Fibroblast of lung (primary cell): ENCODE measurements at regions not wholly inside any gene's neighbourhood (a gene's known extent, or its start where the extent isn't known, plus 50 kb on each side); places are given as distances from the start of the nearest gene placed in this dataset.

Source experiments
- DNase-seq, 2 donors: peaks; one replicate each; pipeline versions ENCODE4 v3.0.0 to v3.0.0-alpha.2; 2010; ENCODE audit warnings: low read depth in 2 of 2
- H2AFZ ChIP-seq: 2 replicates; pipeline ENCODE4 v1.5.1; 2012; ENCODE audit warnings: low read length, control low read depth, inconsistent platforms
- H3K27ac ChIP-seq: 2 replicates; pipeline ENCODE4 v1.5.1; 2011; ENCODE audit warnings: low read length, control low read depth; ENCODE audit not compliant: insufficient read depth
- H3K27me3 ChIP-seq: 2 replicates; pipeline ENCODE4 v1.5.1; 2011; ENCODE audit warnings: mild to moderate bottlenecking, low read length; ENCODE audit not compliant: control insufficient read depth, insufficient read depth
- H3K36me3 ChIP-seq: 2 replicates; pipeline ENCODE4 v1.5.1; 2011; ENCODE audit warnings: low read length; ENCODE audit not compliant: control insufficient read depth, insufficient read depth
- H3K4me1 ChIP-seq: 2 replicates; pipeline ENCODE4 v1.5.1; 2011; ENCODE audit warnings: low read length; ENCODE audit not compliant: control insufficient read depth, insufficient read depth; ENCODE audit errors: extremely low read depth
- H3K4me2 ChIP-seq: 2 replicates; pipeline ENCODE4 v1.5.1; 2011; ENCODE audit warnings: low read length, control low read depth; ENCODE audit not compliant: insufficient read depth; ENCODE audit errors: extremely low read depth
- H3K4me3 ChIP-seq, 4 experiments: fragments of 200-600 bp in 1 of 4; sonication (generic) in 1 of 4; replicated peaks in 1 of 4; 2 replicates each; pipeline ENCODE4 v1.5.1; 2011 to 2016; ENCODE audit warnings: low read length in 4 of 4, low read depth in 3 of 4, mild to moderate bottlenecking in 3 of 4, control low read depth in 2 of 4, inconsistent platforms in 1 of 4, mixed read lengths in 1 of 4; ENCODE audit not compliant: insufficient read depth in 1 of 4; ENCODE audit errors: control extremely low read depth in 1 of 4
- H3K79me2 ChIP-seq: 2 replicates; pipeline ENCODE4 v1.5.1; 2012; ENCODE audit warnings: mild to moderate bottlenecking, low read length, inconsistent platforms; ENCODE audit not compliant: control insufficient read depth, insufficient read depth
- H3K9ac ChIP-seq: 2 replicates; pipeline ENCODE4 v1.5.1; 2011; ENCODE audit warnings: mild to moderate bottlenecking, low read length, control low read depth; ENCODE audit not compliant: insufficient read depth
- H3K9me3 ChIP-seq: 2 replicates; pipeline ENCODE4 v1.5.1; 2012; ENCODE audit warnings: low read depth, low read length; ENCODE audit not compliant: control insufficient read depth, insufficient read depth
- H4K20me1 ChIP-seq: 2 replicates; pipeline ENCODE4 v1.5.1; 2011; ENCODE audit warnings: low read length; ENCODE audit not compliant: control insufficient read depth, insufficient read depth; ENCODE audit errors: extremely low read depth
- EZH2 ChIP-seq: IDR thresholded peaks from 2 replicates; pipeline ENCODE4 v1.5.1; 2012; ENCODE audit warnings: low read length, control low read depth, mild to moderate bottlenecking; ENCODE audit errors: missing control alignments
- TF ChIP-seq, protein P1 (sequence below), 2 donors: IDR thresholded peaks in 1 of 2; conservative IDR thresholded peaks in 1 of 2; 1 replicate in 1 of 2; 2 replicates in 1 of 2; pipeline ENCODE4 v1.5.1; 2011 to 2012; ENCODE audit warnings: low read length in 2 of 2, control low read depth in 1 of 2, inconsistent platforms in 1 of 2, low read depth in 1 of 2, mild to moderate bottlenecking in 1 of 2

DNA sequence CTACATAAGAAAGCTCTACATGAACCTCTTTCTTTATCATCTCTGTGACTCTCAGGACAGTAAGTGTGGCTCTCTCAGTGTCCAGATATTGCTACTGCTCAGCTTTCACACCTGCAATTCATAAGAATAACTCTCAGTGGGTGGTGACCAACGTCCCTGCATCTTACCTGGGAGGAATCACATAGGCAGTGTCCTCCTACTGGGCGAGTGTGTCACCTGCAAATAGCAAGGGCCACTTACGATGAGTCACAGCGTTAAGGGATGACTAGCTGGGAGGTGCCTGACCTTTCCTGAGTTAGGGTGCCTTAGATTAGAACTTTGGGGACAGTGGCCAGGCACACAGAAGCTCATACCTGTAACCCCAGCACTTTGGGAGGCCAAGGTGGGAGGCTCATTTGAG lies 90.8 kb upstream of the C3orf80 start:
- Histone ChIP-seq H3K36me3 (no peaks in the 10 kb centered on the region), H3K27me3 (no peaks in the 10 kb centered on the region), H4K20me1 (no peaks in the 10 kb centered on the region), H3K27ac (no peak overlapping the region), H3K9ac (no peak overlapping the region), H2AFZ (no peak overlapping the region), H3K4me1 (peaks cover 4% of the 10 kb centered on the region), H3K4me3 (no peak overlapping the region), H3K9me3 (no peaks in the 10 kb centered on the region), H3K79me2 (no peaks in the 10 kb centered on the region), H3K4me2 (no peak overlapping the region)
- DNase-seq: no peak
- TF ChIP-seq EZH2: no peak
- TF ChIP-seq, protein P1, sequence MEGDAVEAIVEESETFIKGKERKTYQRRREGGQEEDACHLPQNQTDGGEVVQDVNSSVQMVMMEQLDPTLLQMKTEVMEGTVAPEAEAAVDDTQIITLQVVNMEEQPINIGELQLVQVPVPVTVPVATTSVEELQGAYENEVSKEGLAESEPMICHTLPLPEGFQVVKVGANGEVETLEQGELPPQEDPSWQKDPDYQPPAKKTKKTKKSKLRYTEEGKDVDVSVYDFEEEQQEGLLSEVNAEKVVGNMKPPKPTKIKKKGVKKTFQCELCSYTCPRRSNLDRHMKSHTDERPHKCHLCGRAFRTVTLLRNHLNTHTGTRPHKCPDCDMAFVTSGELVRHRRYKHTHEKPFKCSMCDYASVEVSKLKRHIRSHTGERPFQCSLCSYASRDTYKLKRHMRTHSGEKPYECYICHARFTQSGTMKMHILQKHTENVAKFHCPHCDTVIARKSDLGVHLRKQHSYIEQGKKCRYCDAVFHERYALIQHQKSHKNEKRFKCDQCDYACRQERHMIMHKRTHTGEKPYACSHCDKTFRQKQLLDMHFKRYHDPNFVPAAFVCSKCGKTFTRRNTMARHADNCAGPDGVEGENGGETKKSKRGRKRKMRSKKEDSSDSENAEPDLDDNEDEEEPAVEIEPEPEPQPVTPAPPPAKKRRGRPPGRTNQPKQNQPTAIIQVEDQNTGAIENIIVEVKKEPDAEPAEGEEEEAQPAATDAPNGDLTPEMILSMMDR (conservative IDR thresholded peaks at IDR 0.05 in 1 of 2, IDR thresholded peaks at IDR 0.05 in 1 of 2; ENCODE audit: low read depth in 1 of 2, low read length in 2 of 2): no peak

DNA sequence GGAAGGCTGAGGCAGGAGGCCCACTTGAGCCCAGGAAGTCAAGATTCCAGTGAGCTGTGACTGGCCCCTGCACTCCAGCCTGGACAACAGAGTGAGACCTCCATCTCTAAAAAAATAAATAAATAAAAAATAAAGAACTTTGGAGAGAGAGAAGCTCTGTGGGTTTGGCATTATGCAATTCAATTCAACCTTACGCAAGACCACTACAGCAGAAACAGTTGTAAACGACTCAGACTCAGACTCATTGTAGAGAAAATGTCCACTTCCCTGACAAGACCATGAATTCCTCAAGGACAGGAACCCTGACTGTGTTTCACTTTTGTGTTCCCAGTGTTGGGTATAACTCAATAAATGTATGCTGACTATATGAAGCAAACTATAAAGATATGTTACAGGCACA lies 90.3 kb upstream of the C3orf80 start:
- Histone ChIP-seq H3K79me2 (no peaks in the 10 kb centered on the region), H2AFZ (no peak overlapping the region), H3K27ac (no peak overlapping the region)

DNA sequence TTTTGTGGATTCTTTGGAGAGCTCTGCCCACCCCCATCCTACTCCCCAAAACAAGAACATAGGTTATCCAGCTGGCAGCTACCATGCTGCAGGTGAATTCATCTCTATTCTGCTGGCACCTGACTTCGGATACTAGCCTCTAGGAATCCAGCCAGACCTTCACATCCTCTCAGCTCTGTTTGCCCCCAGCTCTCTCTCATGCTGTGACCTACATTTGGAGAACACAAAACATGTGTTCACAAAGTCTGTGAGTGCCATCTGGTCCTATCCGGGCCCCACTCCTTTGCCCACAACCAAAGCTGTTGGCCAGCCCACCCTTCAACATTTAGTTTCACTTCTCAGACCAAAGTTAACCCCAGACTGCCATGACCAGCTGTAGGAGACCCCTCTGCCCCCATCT lies 89.4 kb upstream of the C3orf80 start:
- Histone ChIP-seq H3K4me3 (no peak overlapping the region), H3K4me1 (no peaks in the 10 kb centered on the region), H3K36me3 (no peaks in the 10 kb centered on the region), H3K4me2 (no peak overlapping the region), H3K79me2 (no peaks in the 10 kb centered on the region), H4K20me1 (no peaks in the 10 kb centered on the region), H3K9ac (no peak overlapping the region), H3K27me3 (no peaks in the 10 kb centered on the region), H2AFZ (no peak overlapping the region), H3K27ac (no peak overlapping the region), H3K9me3 (no peaks in the 10 kb centered on the region)
- DNase-seq: no peak
- no peak for TF ChIP-seq EZH2
- TF ChIP-seq, protein P1 (conservative IDR thresholded peaks at IDR 0.05 in 1 of 2, IDR thresholded peaks at IDR 0.05 in 1 of 2; ENCODE audit: low read depth in 1 of 2, low read length in 2 of 2): no peak

More for the DNA sequence above, 90.3 kb upstream of the C3orf80 start:
- H3K27me3 ChIP-seq: no peaks in the 10 kb centered on the region
- no peaks in the 10 kb centered on the region for H4K20me1 ChIP-seq
- H3K9me3 ChIP-seq: no peaks in the 10 kb centered on the region
- no peak overlapping the region for H3K9ac ChIP-seq
- TF ChIP-seq EZH2: no peak
- TF ChIP-seq, protein P1 (conservative IDR thresholded peaks at IDR 0.05 in 1 of 2, IDR thresholded peaks at IDR 0.05 in 1 of 2; ENCODE audit: low read depth in 1 of 2, low read length in 2 of 2): no peak
- no peak overlapping the region for H3K4me3 ChIP-seq
- H3K4me1 ChIP-seq: peaks cover 2% of the 10 kb centered on the region
- no peaks in the 10 kb centered on the region for H3K36me3 ChIP-seq
- H3K4me2 ChIP-seq: no peak overlapping the region
- peak; percentile 54 to 80 for DNase-seq
